GM18858 (cell line): ENCODE measurements at regions not wholly inside any gene's neighbourhood (a gene's known extent, or its start where the extent isn't known, plus 50 kb on each side); places are given as distances from the start of the nearest gene placed in this dataset.
A peak's percentile ranks its signal among the peaks of the same experiment; 100 is the strongest.

ENCODE experiments used
- ATAC-seq: cut with Tn5 transposase; IDR thresholded peaks from one replicate; pipeline ENCODE4 v1.9.1; 2021; ENCODE audit not compliant: unreplicated experiment

GRCh38 chr6:6836609-6837406 lies 248.3 kb downstream of the LY86 start:
- no peak for ATAC-seq

GRCh38 chr6:6837541-6838080 lies 249.1 kb downstream of the LY86 start:
- no peak for ATAC-seq

GRCh38 chr6:6840831-6841291 lies 252.3 kb downstream of the LY86 start:
- peak; percentile 80 for ATAC-seq

- ATAC-seq, result no peak
Measured at GRCh38 chr6:6841571-6841970, 253.1 kb downstream of the LY86 start.

- no peak for ATAC-seq
Measured at GRCh38 chr6:6842291-6842690, 253.8 kb downstream of the LY86 start.

GRCh38 chr6:6843057-6843627 lies 254.6 kb downstream of the LY86 start:
- no peak for ATAC-seq

GRCh38 chr6:6843777-6844176 lies 255.3 kb downstream of the LY86 start:
- no peak for ATAC-seq

- no peak for ATAC-seq
Measured at GRCh38 chr6:6844530-6844929, 256.0 kb downstream of the LY86 start.

GRCh38 chr6:6845603-6846002 lies 257.1 kb downstream of the LY86 start:
- no peak for ATAC-seq

GRCh38 chr6:6847591-6847990 lies 259.1 kb downstream of the LY86 start:
- ATAC-seq, result no peak

- ATAC-seq, result no peak
Measured at GRCh38 chr6:6851059-6851948, 256.5 kb upstream of the RREB1 start.

- ATAC-seq, result no peak
Measured at GRCh38 chr6:6851949-6852261, 255.9 kb upstream of the RREB1 start.

- ATAC-seq, result peak; percentile 67
Measured at GRCh38 chr6:6856538-6857523, 250.9 kb upstream of the RREB1 start.

GRCh38 chr6:6857528-6857927 lies 250.2 kb upstream of the RREB1 start:
- ATAC-seq, result no peak

GRCh38 chr6:6858533-6858982 lies 249.2 kb upstream of the RREB1 start:
- no peak for ATAC-seq

- ATAC-seq, result no peak
Measured at GRCh38 chr6:6859105-6859504, 248.7 kb upstream of the RREB1 start.

GRCh38 chr6:6859722-6860121 lies 248.0 kb upstream of the RREB1 start:
- ATAC-seq, result no peak

GRCh38 chr6:6860863-6861262 lies 246.9 kb upstream of the RREB1 start:
- no peak for ATAC-seq

GRCh38 chr6:6861351-6861894 lies 246.3 kb upstream of the RREB1 start:
- no peak for ATAC-seq

- no peak for ATAC-seq
Measured at GRCh38 chr6:6861995-6862394, 245.8 kb upstream of the RREB1 start.
